ENCODE measurements at regions not wholly inside any gene's neighbourhood (a gene's known extent, or its start where the extent isn't known, plus 50 kb on each side); places are given as distances from the start of the nearest gene placed in this dataset.
"Not testable (repeated sequence)": the region's sequence is repeated elsewhere in the genome, so short reads cannot be mapped to it uniquely, and the experiment has no call there.

DNA sequence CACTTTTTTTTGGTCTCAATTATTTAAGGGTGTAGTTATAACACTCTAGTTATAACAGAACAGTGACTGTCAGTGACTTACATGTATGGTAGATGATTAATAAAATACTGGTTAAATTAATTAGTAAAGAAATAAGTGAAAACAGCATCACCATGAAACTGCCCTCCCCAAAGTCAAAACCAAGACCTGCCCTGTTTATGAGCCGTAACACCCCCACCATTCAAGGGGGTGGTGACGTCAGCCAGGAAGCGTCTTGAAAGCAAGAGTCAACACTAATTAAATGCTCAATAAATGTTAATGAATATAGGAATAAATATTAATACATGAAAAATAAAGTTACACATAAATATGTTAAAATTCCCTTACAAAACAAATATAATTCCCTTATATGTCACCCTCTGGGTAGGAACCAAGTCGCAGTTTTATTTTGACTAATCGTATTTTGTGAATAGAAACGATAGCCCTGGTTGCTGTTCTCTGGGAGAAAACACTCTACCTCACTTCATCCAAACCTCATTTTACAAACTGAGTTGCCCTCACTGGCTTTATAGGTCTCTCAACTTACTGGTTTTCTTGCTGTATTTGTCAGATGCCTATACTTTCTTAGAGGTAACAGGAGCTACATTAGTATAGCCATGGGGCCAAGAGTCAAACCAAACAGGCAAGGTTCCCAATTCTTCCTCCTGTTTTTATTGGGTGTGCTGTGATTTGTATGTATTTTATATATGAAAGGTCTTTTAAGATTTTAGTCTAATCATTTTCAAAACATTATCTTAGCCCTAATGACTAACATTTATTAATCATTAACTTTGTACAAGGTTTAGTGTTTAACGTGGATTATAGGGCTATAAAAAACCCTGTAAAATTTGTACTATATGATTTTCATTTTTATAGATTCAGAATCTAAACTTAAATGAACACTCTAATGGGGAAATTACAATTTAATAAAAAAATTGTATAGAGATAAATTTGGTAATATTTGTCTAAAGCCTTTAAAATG is 227.9 kb upstream of the IRAK1BP1 start:
- Histone ChIP-seq H3K9me2 (no peaks in the 10 kb centered on the region), H3K27ac (ENCODE audit: low read depth in 2 of 2, low read length in 1 of 2) (no peak overlapping the region), H3K9me3 (no peaks in the 10 kb centered on the region), H3K4me2 (no peak overlapping the region), H2AFZ (ENCODE audit: low read depth) (no peak overlapping the region; the same call in 1 of the 2 replicates), H3F3A (replicated peaks; ENCODE audit: insufficient read depth) (no peaks in the 10 kb centered on the region), H3K9ac (no peak overlapping the region), H3K36me3 (replicated peaks in 1 of 2; ENCODE audit: control insufficient read depth in 1 of 2, insufficient read depth in 2 of 2, low read length in 1 of 2) (no peaks in the 10 kb centered on the region), H3K4me1 (ENCODE audit: control insufficient read depth in 1 of 2, insufficient read depth in 2 of 2, low read depth in 1 of 2, low read length in 1 of 2) (no peaks in the 10 kb centered on the region), H3K4me3 (ENCODE audit: low read depth in 2 of 2, low read length in 1 of 2) (no peak overlapping the region), H3K79me2 (ENCODE audit: insufficient read depth) (no peaks in the 10 kb centered on the region), H3K27me3 (ENCODE audit: insufficient read depth) (no peaks in the 10 kb centered on the region), H4K20me1 (ENCODE audit: insufficient read depth) (no peaks in the 10 kb centered on the region)
- 51% methylated on average over 7 of the region's 7 CpGs for WGBS (ENCODE audit: low lambda C conversion rate)
- ChIA-PET CTCF (no interaction called here), POLR2A (no interaction called here)
- no peak for DNase-seq
- TF ChIP-seq, protein P1, sequence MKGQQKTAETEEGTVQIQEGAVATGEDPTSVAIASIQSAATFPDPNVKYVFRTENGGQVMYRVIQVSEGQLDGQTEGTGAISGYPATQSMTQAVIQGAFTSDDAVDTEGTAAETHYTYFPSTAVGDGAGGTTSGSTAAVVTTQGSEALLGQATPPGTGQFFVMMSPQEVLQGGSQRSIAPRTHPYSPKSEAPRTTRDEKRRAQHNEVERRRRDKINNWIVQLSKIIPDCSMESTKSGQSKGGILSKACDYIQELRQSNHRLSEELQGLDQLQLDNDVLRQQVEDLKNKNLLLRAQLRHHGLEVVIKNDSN (IDR thresholded peaks at IDR 0.05; ENCODE audit: borderline replicate concordance, low read depth), result no peak
- TF ChIP-seq, protein P2, sequence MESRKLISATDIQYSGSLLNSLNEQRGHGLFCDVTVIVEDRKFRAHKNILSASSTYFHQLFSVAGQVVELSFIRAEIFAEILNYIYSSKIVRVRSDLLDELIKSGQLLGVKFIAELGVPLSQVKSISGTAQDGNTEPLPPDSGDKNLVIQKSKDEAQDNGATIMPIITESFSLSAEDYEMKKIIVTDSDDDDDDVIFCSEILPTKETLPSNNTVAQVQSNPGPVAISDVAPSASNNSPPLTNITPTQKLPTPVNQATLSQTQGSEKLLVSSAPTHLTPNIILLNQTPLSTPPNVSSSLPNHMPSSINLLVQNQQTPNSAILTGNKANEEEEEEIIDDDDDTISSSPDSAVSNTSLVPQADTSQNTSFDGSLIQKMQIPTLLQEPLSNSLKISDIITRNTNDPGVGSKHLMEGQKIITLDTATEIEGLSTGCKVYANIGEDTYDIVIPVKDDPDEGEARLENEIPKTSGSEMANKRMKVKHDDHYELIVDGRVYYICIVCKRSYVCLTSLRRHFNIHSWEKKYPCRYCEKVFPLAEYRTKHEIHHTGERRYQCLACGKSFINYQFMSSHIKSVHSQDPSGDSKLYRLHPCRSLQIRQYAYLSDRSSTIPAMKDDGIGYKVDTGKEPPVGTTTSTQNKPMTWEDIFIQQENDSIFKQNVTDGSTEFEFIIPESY (IDR thresholded peaks at IDR 0.05; ENCODE audit: borderline replicate concordance, low read depth), result no peak
- no peak for TF ChIP-seq TCF12 (IDR thresholded peaks at IDR 0.05)
- TF ChIP-seq GABPA (IDR thresholded peaks at IDR 0.05; ENCODE audit: low read depth), result no peak
- TF ChIP-seq, protein P3, sequence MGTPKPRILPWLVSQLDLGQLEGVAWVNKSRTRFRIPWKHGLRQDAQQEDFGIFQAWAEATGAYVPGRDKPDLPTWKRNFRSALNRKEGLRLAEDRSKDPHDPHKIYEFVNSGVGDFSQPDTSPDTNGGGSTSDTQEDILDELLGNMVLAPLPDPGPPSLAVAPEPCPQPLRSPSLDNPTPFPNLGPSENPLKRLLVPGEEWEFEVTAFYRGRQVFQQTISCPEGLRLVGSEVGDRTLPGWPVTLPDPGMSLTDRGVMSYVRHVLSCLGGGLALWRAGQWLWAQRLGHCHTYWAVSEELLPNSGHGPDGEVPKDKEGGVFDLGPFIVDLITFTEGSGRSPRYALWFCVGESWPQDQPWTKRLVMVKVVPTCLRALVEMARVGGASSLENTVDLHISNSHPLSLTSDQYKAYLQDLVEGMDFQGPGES (IDR thresholded peaks at IDR 0.05; ENCODE audit: low read depth, low read length), result no peak
- no peak for TF ChIP-seq FOSL2 (IDR thresholded peaks at IDR 0.05; ENCODE audit: borderline replicate concordance, low read depth)
- no peak for TF ChIP-seq MXI1 (IDR thresholded peaks at IDR 0.05; ENCODE audit: low read depth, low read length)
- no peak for TF ChIP-seq NRF1 (IDR thresholded peaks at IDR 0.05; ENCODE audit: low read depth, low read length)
- no peak for TF ChIP-seq EP300 (IDR thresholded peaks at IDR 0.05; ENCODE audit: borderline replicate concordance in 1 of 2, low read depth in 1 of 2, low read length in 1 of 2)
- TF ChIP-seq, protein P4, sequence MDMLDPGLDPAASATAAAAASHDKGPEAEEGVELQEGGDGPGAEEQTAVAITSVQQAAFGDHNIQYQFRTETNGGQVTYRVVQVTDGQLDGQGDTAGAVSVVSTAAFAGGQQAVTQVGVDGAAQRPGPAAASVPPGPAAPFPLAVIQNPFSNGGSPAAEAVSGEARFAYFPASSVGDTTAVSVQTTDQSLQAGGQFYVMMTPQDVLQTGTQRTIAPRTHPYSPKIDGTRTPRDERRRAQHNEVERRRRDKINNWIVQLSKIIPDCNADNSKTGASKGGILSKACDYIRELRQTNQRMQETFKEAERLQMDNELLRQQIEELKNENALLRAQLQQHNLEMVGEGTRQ (IDR thresholded peaks at IDR 0.05; ENCODE audit: borderline replicate concordance, low read depth, low read length), result no peak
- TF ChIP-seq TEAD4 (IDR thresholded peaks at IDR 0.05; ENCODE audit: borderline replicate concordance, insufficient read depth), result no peak
- no peak for TF ChIP-seq RCOR1 (IDR thresholded peaks at IDR 0.05; ENCODE audit: low read length)
- TF ChIP-seq, protein P5, sequence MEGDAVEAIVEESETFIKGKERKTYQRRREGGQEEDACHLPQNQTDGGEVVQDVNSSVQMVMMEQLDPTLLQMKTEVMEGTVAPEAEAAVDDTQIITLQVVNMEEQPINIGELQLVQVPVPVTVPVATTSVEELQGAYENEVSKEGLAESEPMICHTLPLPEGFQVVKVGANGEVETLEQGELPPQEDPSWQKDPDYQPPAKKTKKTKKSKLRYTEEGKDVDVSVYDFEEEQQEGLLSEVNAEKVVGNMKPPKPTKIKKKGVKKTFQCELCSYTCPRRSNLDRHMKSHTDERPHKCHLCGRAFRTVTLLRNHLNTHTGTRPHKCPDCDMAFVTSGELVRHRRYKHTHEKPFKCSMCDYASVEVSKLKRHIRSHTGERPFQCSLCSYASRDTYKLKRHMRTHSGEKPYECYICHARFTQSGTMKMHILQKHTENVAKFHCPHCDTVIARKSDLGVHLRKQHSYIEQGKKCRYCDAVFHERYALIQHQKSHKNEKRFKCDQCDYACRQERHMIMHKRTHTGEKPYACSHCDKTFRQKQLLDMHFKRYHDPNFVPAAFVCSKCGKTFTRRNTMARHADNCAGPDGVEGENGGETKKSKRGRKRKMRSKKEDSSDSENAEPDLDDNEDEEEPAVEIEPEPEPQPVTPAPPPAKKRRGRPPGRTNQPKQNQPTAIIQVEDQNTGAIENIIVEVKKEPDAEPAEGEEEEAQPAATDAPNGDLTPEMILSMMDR (IDR thresholded peaks at IDR 0.05), result no peak
- no peak for TF ChIP-seq SMC3 (IDR thresholded peaks at IDR 0.05; ENCODE audit: low read depth, low read length)
- TF ChIP-seq FOXM1 (IDR thresholded peaks at IDR 0.05; ENCODE audit: low read depth), result no peak
- TF ChIP-seq RAD21 (IDR thresholded peaks at IDR 0.05; ENCODE audit: low read length), result no peak
- no peak for TF ChIP-seq RFX5 (IDR thresholded peaks at IDR 0.05; ENCODE audit: low read length)
- TF ChIP-seq MEF2A (IDR thresholded peaks at IDR 0.05; ENCODE audit: borderline replicate concordance, low read depth), result no peak

DNA sequence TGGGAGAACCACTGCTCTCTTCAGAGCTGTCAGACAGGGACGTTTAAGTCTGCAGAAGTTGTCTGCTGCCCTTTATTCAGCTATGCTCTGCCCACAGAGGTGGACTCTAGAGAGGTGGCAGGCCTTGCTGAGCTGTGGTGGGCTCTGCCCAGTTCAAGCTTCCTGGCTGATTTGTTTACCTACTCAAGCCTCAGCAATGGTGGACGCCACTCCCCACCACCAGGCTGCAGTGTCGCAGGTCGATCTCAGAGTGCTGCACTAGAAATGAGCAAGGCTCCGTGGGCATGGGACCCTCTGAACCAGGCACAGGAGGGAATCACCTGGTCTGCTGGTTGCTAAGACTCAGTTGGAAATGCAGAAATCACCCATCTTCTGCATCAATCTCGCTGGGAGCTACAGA is 223.4 kb upstream of the IRAK1BP1 start:
- POLR2A ChIA-PET; H3F3A ChIP-seq (replicated peaks; ENCODE audit: insufficient read depth); H2AFZ ChIP-seq (ENCODE audit: low read depth); H3K9me2 ChIP-seq; H4K20me1 ChIP-seq (ENCODE audit: insufficient read depth); H3K79me2 ChIP-seq (ENCODE audit: insufficient read depth); H3K9me3 ChIP-seq; DNase-seq; H3K27ac ChIP-seq (ENCODE audit: low read depth in 2 of 2, low read length in 1 of 2); H3K27me3 ChIP-seq (ENCODE audit: insufficient read depth); H3K36me3 ChIP-seq (replicated peaks in 1 of 2; ENCODE audit: control insufficient read depth in 1 of 2, insufficient read depth in 2 of 2, low read length in 1 of 2); H3K9ac ChIP-seq; CTCF ChIA-PET; H3K4me3 ChIP-seq (ENCODE audit: low read depth in 2 of 2, low read length in 1 of 2); H3K4me1 ChIP-seq (ENCODE audit: control insufficient read depth in 1 of 2, insufficient read depth in 2 of 2, low read depth in 1 of 2, low read length in 1 of 2); H3K4me2 ChIP-seq: not testable (repeated sequence)
- WGBS (ENCODE audit: low lambda C conversion rate), result 21% methylated on average over 6 of the region's 6 CpGs
